ENCODE measurements at regions not wholly inside any gene's neighbourhood (a gene's known extent, or its start where the extent isn't known, plus 50 kb on each side); places are given as distances from the start of the nearest gene placed in this dataset.

DNA sequence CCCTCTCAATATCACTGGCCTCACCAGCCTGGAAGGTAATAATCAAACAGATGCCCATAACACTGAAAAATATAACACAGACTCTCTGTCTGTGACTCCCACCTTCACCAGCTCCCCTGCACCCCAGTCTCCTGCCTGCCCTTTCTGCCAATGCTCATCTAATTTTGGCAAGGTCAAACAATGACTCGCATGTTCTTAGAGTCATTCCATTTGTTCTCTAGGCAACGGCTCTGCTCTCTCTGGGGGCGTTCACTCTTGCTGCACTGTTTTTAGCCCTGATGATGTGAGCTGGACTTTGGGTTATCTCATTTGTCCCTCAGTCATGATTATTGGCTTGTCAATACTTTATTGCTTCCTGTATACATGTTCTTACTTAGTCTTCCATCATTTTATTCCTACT, 691.8 kb downstream of the FLRT2 start:
- TF ChIP-seq, protein P1, sequence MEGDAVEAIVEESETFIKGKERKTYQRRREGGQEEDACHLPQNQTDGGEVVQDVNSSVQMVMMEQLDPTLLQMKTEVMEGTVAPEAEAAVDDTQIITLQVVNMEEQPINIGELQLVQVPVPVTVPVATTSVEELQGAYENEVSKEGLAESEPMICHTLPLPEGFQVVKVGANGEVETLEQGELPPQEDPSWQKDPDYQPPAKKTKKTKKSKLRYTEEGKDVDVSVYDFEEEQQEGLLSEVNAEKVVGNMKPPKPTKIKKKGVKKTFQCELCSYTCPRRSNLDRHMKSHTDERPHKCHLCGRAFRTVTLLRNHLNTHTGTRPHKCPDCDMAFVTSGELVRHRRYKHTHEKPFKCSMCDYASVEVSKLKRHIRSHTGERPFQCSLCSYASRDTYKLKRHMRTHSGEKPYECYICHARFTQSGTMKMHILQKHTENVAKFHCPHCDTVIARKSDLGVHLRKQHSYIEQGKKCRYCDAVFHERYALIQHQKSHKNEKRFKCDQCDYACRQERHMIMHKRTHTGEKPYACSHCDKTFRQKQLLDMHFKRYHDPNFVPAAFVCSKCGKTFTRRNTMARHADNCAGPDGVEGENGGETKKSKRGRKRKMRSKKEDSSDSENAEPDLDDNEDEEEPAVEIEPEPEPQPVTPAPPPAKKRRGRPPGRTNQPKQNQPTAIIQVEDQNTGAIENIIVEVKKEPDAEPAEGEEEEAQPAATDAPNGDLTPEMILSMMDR (IDR thresholded peaks at IDR 0.05) = no peak

DNA sequence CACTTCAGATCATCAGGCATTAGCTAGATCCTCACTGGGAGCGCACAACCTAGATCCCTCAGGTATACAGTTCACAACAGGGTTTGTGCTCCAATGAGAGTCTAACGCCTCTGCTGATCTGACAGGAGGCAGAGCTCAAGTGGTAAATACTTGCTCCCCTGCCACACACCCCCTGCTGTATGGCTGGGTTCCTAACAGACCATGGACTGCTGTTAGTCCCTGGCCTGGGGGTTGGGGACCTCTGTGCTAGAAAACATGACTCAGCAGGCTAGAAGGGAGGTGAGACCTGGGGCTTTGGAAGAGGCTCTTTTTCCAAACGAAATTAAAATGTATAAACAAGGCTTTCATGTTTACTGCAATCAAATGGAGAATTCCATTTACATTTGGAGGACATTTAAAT, 691.1 kb downstream of the FLRT2 start:
- TF ChIP-seq, protein P1 (IDR thresholded peaks at IDR 0.05) = no peak

DNA sequence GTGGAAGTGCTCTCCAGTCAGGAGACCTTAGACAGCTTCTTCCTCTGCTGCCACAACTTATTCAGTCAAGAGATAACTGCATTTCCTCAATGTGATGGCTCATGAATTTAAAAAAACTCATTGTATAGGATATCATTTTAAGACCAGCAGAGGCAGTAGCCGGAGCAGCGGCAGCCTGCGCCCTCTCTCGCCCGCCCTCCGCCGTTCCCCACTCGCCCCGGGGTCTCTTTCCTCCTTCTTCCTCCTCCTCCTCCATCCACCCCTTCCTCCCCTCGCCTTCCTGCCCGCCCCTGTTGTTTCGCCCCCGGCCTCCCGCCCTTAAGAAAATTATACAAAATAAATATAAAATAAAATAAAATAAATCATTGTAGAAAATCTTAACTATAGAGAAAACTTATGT, 687.6 kb downstream of the FLRT2 start:
- TF ChIP-seq, protein P1 (IDR thresholded peaks at IDR 0.05) = no peak

DNA sequence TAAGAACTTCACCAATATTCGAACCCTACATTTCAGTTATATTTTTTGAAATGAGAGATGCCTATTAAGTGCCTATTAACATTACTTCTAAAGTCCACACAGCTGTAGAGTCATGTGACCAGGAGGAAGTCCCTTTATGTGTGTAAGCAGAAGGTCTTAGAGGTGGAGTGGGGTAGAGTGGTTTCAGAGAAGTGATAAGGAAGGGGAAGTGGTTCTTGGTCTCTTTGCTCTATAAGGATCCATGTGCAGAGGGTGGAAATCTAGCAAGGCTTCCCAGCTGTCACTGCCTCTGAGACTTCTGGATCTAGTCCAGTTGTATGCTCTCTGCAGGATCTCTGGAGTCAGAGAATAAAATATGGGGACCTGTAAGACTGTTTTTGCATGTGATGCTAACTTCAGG, 673.9 kb downstream of the FLRT2 start:
- TF ChIP-seq, protein P1 (IDR thresholded peaks at IDR 0.05) = no peak

DNA sequence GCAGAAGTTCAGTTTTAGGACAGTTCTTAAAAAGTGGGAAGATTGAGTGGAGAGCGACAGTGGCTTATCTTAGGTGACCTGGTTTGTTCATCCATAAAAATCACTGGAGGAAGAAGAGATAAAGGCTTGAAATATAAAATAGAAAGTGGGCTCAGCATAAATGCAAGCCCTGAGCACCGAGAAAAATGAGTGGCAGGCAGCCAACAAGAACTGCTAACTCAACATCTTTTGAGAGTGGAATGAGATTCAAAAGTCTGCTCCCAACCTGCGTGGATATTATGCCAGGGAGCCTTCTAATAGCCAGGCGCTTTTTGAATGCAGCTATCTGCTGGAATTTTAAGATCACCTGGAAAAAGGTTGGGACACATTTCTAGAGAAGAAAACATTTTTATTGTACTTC, 666.5 kb downstream of the FLRT2 start:
- TF ChIP-seq, protein P1 (IDR thresholded peaks at IDR 0.05) = no peak

DNA sequence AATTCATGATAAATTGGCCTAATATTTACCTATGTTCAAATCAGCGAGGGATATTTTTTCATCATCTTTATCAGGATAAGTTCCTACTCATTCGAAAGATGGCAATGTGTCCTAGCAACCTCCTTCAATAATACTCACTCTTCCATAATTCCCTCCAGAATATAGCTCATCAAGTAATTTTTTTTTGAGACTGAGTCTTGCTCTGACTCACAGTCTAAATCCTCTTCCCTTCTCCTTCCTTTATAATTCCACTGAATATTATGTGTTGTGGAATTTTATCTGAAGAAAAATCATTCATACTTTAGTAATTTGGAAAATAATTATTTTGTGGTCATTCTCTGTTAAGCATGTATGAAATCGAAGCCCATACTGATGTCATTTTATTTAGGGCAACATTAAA, 663.8 kb downstream of the FLRT2 start:
- TF ChIP-seq, protein P1 (IDR thresholded peaks at IDR 0.05) = no peak

DNA sequence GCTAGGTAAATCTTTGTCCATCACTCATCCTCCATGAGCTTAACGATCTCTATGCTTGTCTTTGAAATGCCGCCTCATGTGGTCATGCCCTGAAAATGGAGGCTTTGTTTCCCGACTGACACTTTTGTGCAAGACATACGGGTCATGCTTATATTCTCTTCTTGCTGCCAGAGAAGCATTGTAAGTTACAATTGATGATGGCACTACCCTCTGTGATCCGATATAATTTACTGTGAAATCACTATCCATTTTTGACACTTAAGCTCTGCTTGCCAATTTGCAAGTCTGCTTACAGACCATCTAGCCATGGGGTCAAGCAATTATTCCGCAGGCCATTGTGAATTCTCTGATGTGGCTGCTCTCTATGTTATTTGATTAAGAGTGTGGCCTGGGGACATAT, 650.0 kb downstream of the FLRT2 start:
- TF ChIP-seq, protein P1 (IDR thresholded peaks at IDR 0.05) = no peak

DNA sequence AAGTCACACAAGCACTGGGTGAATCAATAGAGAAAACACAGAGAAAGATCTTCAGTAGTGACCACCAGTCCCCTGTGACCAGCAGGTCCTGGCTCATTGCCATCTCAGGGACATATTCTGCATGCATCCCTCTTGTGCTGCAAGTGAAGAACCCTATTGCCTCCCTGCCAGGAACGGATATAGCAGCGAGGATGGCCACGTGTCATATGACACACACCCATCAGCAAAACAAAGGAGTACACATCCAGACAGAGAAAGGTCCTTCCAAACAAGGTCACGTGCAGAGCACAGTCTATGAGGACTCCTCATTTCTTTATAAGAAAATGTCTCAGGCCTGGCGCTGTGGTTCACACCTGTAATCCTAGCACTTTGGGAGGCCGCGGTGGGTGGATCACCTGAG, 638.4 kb downstream of the FLRT2 start:
- TF ChIP-seq, protein P1 (IDR thresholded peaks at IDR 0.05) = no peak

Measured in LNCAP (cell line).